TTC549 (cell line): ENCODE measurements at regions not wholly inside any gene's neighbourhood (a gene's known extent, or its start where the extent isn't known, plus 50 kb on each side); places are given as distances from the start of the nearest gene placed in this dataset.

ENCODE experiments used
- FAIRE-seq: peaks from 2 replicates; lab custom pipeline; 2012; peaks lifted over from hg19 to GRCh38; lab: Jason Lieb, UNC

DNA sequence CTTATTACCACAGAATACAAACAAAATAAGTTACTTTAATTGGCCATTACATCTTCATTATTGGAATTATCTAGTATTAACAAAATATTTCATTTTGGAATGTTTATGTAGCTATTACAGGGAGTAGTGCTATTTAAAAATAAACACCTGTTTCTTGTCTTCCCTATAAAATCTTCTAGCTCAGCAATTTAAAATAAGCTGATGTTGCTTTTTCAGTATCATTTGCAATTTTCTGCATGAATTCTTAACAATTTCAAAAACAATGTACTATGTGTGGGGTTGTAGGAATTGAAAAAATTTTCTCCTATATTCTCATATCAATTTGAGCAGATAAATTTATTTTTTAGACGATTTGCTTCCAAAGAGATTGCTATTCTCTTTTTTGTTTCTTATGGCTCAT lies 1251.3 kb upstream of the CRIM1 start:
- no peak for FAIRE-seq

DNA sequence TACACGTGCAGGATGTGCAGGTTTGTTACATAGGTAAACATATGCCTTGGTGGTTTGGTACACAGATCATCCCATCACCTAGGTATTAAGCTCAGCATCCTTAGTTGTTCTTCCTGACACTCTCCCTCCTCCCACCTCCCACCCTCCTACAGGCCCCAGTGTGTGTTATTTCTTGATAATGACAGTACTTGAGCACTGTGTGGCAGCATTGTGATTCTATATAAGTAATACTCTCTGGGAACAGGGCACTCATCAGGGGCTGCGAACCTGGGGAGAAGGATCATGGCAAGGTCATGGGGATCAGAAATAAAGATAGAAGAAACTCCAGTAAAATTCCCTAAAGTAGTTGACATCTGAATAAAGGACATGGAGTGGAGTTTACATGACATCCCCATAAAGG lies 1256.2 kb upstream of the CRIM1 start:
- FAIRE-seq: no peak

DNA sequence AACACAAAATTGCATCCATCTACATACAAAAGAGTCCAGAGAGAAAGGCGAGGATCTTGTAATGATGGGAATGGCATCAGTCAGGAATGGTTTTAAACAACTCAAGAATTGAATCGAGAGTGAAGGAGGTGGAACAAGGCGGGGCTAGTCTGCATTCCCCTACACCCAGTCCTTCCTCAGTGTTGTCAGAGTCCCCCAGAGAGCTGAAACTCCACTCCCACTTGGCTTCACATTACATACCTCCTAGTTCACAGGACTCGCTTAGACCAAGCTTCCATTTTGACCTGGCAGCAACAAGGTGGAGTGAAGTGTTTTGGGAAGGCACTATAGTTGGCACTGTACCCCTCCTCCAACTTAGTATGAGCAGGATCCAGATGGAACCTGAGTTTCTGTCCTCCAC lies 1273.5 kb upstream of the CRIM1 start:
- no peak for FAIRE-seq

DNA sequence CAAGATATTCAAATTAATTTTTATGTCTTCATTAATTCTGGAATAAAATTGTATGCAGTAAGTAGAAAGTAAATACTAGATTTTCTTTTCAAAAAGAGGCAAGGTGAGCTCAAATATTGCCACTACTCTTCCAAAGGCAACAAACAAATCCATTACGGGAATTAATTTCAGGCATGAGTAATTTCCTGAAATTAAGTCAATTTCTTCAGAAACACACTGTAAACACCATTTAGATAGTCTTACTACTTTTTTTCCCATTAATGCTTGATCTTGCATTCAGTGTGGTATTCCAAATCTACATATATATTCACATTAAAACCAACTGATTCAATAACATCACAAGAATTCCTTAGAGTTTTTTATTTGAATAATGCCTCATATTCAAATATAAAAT lies 1274.0 kb upstream of the CRIM1 start:
- FAIRE-seq: no peak

DNA sequence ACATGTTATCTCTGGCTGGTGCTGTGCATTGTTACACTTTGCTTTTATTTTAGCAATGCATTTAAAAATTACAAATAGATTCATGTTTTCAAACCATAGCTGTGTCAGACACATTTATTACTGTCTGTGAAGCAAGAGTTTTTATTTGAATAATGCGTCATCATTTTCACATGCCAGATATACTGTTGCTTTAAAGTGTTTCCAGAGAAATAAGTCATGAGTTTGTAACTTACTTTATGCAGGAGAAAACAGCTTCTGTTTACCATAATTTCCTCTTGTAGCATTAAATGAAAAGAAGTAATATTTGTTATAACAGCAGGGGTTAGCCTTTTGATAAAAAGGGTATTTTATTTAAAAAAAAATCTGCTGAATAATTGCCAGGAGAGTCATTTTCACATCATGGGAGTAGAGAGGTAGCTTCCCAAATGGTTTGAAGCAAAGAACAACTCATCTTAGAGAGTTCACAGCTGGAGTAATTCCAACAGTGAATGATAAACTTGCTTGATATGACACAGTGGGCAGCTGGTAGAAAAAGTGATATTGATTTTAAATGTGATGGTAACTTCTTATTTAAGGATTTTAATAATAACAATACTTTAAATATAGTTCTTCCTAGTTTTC lies 1274.5 kb upstream of the CRIM1 start:
- FAIRE-seq: no peak

DNA sequence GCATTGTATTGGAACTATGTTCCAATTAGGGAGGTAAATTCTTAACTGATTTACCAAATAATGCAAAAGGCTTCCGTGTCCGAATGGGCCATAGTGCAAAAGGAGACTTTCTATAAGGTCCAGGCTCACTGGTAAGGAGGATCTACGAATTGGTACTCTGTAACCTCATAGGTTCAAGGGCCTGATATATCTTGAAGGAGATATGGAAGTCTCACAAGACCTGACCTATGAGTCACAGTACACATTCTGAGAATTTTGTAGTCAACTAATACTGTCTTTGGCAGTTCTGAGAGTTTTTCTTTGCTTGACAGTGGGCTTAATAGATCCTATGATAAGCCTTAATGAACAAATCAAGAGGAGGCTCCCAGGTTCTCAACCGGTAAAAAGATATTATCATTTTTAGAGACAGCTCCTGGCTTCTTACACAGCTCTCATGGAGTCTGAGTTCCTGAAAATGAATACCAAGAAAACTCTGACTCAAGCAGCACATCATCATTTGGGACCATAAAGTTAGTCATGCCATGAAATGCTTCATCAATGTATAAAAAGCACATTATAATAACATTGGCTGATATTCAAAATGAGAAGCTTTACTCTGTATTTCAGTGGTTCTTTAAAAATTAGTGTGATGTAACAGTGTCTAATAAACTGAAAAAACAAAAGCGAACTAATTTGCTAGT lies 1275.2 kb upstream of the CRIM1 start:
- no peak for FAIRE-seq

DNA sequence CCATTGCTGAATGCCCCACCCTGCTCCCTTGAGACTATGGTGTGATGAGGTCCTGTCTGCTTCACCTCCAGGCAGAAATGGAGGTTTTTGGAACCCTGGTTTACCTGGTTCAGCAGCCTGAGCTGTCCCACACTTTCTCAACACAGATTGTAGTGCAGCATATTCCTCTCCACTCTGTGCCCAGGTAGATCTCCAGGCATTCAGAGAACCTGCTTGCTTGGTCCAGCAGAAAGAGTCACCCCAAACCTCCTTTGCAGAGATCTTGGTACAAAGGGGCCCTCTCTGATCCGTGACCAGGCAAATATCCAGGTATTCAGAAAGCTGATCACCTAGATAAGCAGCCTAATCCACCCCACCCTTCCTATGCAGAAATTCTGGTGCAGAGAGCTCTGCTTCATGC lies 1288.2 kb upstream of the CRIM1 start:
- no peak for FAIRE-seq

DNA sequence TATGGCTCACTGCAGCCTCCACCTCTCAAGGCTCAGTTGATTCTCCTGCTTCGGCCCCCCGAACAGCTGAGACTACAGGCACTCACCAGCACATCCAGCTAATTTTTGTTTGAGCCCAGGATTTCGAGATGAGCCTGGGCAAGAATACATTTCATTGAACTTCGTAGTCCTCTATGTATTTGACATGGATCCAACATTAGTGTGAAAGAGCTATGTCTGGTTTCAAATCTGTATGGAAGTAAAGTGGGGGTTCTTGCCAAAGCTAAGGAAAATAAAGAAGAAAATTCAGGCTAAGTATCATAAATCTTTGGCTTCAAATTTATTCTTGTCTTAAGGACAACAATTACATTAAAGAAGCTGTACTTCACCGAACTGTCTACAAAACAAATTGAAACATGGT lies 1291.7 kb upstream of the CRIM1 start:
- no peak for FAIRE-seq

DNA sequence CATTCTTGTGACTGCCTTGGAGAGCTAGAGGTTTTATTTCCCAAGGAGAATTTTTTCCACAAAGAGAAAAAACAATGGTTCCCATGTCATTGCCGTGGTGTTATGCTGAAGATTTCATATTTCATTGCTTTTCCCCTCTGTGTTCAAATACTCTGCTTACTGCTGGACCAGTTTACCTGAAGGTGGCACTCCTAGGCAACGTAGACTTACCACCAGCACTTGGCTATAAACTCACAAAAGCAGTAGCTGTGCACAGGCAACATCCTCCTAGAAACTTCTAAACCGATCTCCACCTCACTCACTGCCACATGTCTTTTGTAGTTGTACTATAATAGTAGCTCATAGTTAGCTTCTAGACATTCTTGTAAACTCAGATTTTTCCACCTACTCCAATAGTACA lies 1319.7 kb upstream of the CRIM1 start:
- no peak for FAIRE-seq

DNA sequence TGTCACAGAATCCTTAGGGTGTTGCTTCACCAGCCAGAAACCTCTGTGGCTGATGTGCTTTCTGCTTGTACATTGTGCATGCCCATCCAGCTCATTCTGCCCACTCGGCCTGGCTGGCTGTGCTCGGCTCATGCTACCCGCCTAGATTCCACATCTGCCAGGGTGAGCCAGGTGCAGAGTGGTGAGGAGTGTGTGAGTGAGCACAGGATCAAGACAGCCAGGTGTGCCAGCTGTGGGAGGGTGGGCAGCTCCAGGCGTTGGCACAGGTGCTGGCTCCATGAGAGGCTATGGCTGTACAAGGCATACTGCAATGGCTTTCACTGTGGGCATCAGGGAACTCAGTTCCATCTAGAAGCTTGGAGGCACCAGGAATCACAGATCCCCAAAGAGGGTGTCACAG lies 1321.8 kb upstream of the CRIM1 start:
- no peak for FAIRE-seq

DNA sequence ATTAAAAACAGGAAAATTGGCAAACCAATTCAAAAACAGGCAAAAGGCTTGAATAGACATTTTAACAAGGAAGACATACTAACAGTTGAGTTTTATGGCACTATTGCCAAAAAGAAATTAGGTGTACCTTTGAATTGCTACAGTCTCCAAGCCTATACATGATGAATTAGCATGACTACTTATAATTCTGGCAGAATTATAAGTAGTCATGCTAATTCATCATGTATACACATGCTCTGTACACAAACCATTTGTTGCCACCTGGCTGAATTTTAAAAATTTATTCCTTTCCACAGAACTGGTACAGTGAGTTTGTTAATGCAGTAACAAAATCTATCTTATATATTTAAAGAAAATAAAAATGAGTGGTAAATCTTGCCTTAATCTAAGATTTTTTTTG lies 1332.0 kb upstream of the CRIM1 start:
- no peak for FAIRE-seq

DNA sequence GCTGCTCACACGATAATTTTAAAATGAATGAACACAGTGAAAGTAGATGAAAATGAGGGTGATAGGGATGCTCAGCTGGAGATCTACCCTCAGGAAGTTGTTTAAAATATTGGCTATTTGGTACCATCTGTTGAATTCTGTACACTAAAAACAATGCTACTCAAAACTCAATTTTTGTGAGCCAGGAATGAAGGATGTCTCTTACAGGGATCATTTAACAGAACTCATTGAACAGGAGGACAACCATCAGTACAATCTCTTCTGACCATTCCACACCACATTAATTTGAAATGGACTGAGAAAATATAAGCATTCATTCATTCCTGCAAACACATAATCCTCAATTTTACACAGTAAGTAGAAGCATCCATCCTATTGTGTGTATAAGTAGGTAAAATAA lies 1355.1 kb upstream of the CRIM1 start:
- FAIRE-seq: no peak

DNA sequence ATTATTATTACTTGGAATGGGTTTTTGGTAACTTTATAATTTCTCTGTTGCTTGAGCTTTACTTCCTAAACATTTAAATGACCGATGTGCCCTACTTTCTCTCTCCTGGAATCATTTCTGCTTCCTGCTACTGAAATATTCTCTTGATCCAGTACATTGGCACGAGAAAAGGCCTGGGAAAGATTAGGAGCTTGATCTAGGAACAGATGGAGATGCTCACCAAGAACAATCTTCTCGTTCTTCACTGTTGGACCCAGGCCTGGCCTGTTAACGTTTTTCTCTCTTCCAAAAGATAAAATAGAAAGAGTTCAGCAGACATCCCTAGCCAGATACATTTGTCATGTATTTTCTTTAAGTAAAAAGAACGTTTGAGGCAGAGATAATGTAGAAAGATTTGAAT lies 1356.8 kb upstream of the CRIM1 start:
- FAIRE-seq: no peak

DNA sequence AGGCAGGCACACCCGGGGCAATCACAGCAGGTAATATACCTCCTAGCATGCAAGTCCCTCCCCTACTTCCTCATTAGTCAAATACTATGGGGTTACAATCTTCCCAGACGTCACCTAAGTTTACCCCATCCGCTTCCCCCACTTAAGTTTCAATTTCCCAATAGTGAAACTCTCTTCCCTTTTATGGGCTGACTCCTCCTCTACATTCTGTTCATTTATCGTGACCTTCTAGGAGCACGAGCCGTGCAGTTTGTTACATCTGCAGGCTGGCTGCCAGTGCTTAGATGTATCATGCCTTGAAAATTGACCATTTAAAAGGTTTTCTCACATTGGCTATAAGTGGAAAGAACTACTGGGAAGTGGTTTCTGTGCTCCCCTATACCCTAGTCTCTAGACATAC lies 1357.8 kb upstream of the CRIM1 start:
- FAIRE-seq: no peak

DNA sequence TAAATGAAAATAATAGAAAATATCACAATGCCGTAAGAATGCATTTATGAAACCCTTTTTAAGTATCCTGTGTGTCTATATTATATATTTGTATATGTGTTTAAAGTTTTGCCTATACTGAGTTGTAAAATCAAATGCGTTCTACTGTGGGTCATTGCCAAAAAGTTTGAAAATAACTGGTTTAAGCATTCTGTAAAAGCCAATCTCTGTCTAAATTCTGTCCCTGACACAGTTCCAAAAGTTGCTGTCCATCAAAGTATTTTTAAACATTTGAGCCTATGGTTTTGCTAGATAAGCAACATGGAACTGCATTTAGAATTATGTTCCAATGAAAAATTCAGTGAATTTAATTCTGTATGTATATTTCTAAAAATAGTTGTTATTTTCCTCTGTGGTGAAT lies 1360.4 kb upstream of the CRIM1 start:
- FAIRE-seq: no peak

DNA sequence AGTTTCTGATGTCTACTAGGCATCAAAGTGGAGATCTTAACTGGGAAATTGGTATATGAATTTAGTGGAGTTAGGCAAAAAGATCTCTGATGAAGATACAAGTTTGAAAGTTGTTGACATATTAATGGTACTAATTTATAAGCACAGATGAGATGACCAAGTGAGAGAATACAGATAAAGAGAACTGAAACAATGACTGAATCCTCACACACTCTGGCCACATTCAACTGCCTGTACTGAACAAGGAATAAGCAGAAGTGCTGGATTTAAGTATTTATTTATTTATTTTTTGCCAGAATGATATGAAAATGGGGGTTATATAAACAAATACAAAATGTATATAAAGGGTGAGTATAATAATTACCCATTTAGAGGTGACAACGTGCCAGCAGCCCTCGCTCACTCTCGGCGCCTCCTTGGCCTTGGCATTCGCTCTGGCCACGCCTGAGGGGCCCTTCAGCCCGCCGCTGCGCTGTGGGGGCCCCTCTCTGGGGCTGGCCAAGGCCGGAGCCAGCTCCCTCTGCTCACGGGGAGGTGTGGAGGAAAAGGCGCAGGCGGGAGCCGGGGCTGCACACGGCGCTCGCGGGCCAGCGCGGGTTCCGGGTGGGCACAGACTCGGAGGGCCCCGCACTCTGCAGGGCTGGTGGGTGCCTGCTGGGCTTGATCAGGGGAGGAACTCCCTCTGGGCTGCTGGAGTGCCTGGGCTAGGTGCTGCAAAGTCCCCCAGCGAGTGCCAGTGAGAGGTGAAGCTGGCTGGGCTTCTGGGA lies 1363.9 kb upstream of the CRIM1 start:
- no peak for FAIRE-seq

DNA sequence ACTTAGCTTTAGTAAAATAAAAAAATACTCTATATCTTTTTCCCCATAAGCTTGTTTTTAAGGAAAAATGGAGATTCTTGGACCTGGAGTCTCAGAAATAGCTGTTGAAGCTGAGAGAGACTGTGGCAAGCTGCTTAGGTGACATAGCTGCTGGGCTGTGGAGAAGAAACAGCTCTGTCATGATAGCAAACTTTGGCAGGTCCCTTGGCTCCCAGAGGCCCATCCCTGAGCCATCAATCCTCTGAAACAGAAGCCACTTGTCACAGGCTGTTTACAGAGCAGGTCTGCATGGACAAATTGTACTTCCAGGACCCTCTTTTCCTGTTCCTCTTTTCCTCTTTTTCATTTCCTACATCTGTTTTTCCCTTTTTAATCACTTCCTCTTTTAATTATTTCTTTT lies 1370.1 kb upstream of the CRIM1 start:
- no peak for FAIRE-seq

DNA sequence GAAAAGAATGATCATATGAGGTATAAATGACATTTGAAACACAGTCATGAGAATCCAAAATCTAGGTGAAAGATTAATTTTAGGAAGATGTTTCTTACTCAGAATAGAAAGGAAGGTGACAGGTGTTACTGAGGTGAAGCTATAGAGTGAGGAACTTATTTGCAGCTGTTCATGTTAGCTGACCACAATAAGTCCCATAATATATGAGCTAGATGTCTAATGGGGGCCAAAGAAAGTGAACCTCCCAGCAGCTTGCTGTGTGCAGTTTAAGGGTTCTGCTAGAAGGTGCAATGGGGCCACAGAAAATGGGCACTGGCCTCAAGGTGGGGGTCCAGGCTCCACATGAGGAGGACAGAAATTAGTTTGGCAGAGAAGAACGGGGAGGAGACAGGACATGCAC lies 1374.9 kb upstream of the CRIM1 start:
- no peak for FAIRE-seq

DNA sequence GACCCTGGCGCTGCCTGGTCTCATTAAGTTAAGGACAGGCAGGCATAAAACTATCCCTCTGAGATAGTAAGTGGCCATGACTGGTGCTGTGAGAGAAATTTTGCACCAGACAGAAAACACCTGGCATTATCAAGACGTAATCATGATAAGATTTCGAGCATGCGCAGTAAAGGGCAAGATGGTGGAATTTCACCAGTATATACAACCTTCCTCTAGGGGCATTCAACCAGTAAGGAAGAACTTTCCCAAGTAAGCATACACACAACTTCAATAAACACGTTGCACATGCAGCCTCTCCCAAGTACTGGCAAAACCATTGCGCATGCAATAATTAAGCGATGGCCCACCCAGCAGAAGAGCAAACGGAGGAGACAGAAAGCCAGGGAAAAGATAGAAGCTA lies 1376.4 kb upstream of the CRIM1 start:
- no peak for FAIRE-seq

DNA sequence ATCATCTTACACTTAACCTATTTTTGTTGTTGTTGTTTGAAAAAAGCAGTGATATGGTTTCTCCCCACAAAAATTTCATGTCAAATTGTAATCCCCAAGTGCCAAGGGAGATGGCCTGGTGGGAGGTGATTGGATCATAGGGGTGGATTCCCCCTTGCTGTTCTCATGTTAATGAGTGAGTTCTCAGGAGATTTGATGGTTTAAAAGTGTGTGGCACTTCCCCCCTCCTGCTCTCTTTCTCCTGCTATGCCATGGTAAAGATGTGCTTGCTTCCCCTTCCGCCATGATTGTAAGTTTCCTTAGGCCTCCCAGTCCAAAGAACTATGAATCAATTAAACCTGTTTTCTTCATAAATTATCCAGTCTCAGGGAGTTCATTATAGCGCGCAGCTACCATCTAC lies 1362.7 kb upstream of the FAM98A start:
- FAIRE-seq: no peak

DNA sequence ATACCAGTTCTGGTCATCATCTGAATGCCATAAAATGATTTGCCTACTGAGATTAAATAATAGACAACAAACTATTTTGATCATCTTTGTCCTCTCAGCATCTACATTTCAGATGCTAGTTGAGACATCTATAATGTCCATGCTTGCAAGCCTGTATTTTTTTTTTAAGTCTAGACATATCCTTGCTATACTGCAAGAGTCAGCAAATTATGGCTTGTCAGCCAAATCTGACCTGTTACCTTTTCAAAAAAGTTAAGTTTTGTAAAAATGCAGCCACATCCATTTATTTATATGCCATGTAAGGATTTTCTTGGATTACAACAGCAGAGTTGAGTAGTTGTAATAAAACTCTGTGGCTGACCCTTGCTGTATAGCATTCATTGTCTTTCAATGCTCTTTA lies 1355.7 kb upstream of the FAM98A start:
- no peak for FAIRE-seq

DNA sequence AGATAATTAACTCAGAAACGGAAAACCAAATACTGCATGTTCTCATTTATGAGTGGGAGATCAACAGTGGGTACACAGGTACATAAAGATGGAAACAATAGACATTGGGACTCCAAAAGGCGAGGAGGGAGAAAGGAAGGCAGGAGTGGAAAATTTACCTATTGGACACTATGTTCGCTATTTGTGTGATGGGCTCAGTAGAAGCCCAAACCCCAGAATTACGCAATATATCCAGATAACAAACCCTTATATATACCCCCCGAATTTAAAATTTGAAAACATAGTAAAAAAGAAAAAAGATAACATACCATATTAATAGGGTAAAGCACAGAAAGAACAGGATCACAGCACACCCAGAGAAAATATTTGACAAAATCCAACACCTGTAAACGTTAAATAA lies 1351.7 kb upstream of the FAM98A start:
- no peak for FAIRE-seq

DNA sequence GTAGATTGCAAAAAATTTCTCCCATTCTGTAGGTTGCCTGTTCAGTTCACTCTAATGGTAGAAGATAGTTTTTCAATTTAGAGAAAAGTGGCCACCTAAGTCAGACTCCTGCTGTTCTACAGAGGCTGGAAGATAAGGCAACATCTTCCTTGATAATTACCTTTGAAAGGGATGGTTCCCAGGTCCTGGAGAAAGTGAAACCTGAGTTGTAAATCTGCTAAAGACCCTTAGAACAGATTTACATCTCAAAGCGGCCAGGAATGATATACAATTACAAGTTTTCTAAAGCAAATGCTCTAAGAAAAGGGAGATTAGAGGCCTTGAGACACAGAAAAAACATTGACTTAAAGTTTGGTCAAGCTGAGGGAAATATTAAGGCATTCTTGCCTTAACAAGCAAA lies 1350.2 kb upstream of the FAM98A start:
- no peak for FAIRE-seq

DNA sequence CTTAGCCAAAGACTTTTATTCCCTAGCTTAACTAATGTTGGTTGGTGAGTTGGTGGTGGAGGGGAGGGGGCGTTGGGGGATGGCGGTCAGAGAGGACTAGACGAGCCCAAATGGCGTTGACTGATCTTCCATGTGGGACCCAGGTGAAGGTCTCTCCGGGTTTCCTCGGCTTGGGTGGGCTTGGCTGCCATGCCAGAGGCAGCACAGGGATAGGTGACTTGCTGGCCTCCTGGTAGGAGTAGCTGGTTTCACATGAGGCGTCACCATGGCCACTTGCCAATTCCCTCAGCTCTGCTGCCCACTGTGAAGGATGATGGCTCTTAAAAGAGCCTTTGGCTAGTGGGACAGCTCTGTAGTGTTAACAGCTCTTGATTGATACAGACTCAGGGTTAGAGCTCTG lies 1337.0 kb upstream of the FAM98A start:
- FAIRE-seq: no peak
